Activated CD4-positive, CD25-positive, alpha-beta regulatory T cell treated with anti-CD3 and anti-CD28 coated beads, Interleukin-2, amount 50 U/mL, for 24 hours (primary cell): ENCODE measurements at regions not wholly inside any gene's neighbourhood (a gene's known extent, or its start where the extent isn't known, plus 50 kb on each side); places are given as distances from the start of the nearest gene placed in this dataset.
"Not testable (repeated sequence)": the region's sequence is repeated elsewhere in the genome, so short reads cannot be mapped to it uniquely, and the experiment has no call there.

Source experiments
- ATAC-seq, 2 donors: fragments of 150-1000 bp; cut with Tn5 transposase; one replicate each; pipeline ENCODE4 v1.10.0; 2021; ENCODE audit warnings: mild to moderate bottlenecking in 1 of 2, moderate library complexity in 1 of 2

- no peak for ATAC-seq
These were observed 89.8 kb upstream of the CCDC71L start for GRCh38 chr7:106750773-106751172.

GRCh38 chr7:106752367-106752766 is 91.4 kb upstream of the CCDC71L start:
- no peak for ATAC-seq

GRCh38 chr7:106755024-106755423 is 94.1 kb upstream of the CCDC71L start:
- not testable (repeated sequence) for ATAC-seq

- no peak for ATAC-seq
These were observed 94.7 kb upstream of the CCDC71L start for GRCh38 chr7:106755641-106756040.

- no peak for ATAC-seq
These were observed 95.1 kb upstream of the CCDC71L start for GRCh38 chr7:106756071-106756470.

- ATAC-seq = no peak
These were observed 95.9 kb upstream of the CCDC71L start for GRCh38 chr7:106756884-106757283.

- no peak for ATAC-seq
These were observed 96.9 kb upstream of the CCDC71L start for GRCh38 chr7:106757846-106758245.

GRCh38 chr7:106762845-106763244 is 101.9 kb upstream of the CCDC71L start:
- not testable (repeated sequence) for ATAC-seq

GRCh38 chr7:106763717-106764116 is 101.4 kb upstream of the PIK3CG start:
- no peak for ATAC-seq

- ATAC-seq = no peak
These were observed 99.2 kb upstream of the PIK3CG start for GRCh38 chr7:106765727-106766355.

GRCh38 chr7:106766551-106766950 is 98.5 kb upstream of the PIK3CG start:
- ATAC-seq = no peak

- no peak for ATAC-seq
These were observed 98.0 kb upstream of the PIK3CG start for GRCh38 chr7:106767078-106767477.

GRCh38 chr7:106767498-106768323 is 97.4 kb upstream of the PIK3CG start:
- ATAC-seq = peak; percentile 72 to 73

- peak; percentile 32 to 34 for ATAC-seq
These were observed 96.7 kb upstream of the PIK3CG start for GRCh38 chr7:106768324-106768751.

- ATAC-seq = no peak
These were observed 94.9 kb upstream of the PIK3CG start for GRCh38 chr7:106770191-106770590.

- peak; percentile 60 to 63 for ATAC-seq
These were observed 92.4 kb upstream of the PIK3CG start for GRCh38 chr7:106772655-106773108.

- ATAC-seq = no peak
These were observed 91.9 kb upstream of the PIK3CG start for GRCh38 chr7:106773228-106773627.

- ATAC-seq = no peak
These were observed 91.4 kb upstream of the PIK3CG start for GRCh38 chr7:106773721-106774120.

- ATAC-seq = no peak
These were observed 90.8 kb upstream of the PIK3CG start for GRCh38 chr7:106774213-106774767.

GRCh38 chr7:106774768-106775551 is 90.1 kb upstream of the PIK3CG start:
- peak; percentile 12 to 36 for ATAC-seq

- no peak for ATAC-seq
These were observed 89.5 kb upstream of the PIK3CG start for GRCh38 chr7:106775552-106775936.

- ATAC-seq = no peak
These were observed 89.0 kb upstream of the PIK3CG start for GRCh38 chr7:106775975-106776607.
